Cerebellar cortex (tissue), 1 donor: ENCODE measurements at regions not wholly inside any gene's neighbourhood (a gene's known extent, or its start where the extent isn't known, plus 50 kb on each side); places are given as distances from the start of the nearest gene placed in this dataset.
"Not testable (repeated sequence)": the region's sequence is repeated elsewhere in the genome, so short reads cannot be mapped to it uniquely, and the experiment has no call there.

ENCODE experiments used
- DNase-seq: peaks from one replicate; pipeline ENCODE4 v3.0.0-alpha.2; 2015; ENCODE audit warnings: low spot score

DNA sequence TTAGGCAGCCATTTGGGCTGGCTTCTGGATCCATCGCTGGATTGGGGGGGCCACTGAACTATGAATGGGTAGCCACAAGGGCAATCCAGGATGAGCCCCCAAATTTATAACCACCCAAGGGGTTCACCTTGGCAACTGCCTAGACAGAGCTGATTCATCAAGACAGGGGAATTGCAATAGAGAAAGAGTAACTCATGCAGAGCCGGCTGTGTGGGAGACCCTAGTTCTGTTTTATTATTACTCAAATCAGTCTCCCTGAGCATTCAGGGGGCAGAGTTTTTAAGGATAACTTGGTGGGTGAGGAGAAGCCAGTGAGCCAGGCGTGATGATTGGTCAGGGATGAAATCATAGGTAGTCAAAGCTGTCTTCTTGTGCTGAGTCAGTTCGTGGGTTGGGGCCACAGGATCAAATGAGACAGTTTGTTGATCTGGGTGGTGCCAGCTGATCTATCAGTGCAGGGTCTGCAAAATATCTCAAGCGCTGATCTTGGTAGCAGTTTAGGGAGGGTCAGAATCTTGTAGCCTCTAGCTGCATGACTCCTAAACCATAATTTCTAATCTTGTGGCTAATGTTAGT, 57.9 kb downstream of the DNAJB9 start:
- DNase-seq: no peak

DNA sequence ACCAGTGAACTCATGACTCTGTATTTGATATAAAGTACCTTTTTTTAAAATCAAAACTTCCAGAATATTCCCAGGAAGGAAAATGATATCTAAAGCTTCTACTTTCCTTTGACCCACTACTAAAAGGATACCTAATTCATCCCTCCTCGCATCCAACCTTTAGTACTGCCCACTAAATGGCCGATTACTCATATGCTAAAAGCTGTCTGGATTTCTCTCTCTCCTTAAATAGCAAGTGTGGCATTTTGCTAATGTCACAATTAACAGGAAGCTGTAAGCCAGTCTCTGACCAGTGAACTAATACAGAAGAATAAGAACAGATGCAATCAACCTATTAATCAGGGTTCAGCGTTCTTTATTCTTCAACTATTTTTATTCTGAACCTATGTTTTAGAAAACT, 59.0 kb downstream of the DNAJB9 start:
- DNase-seq: no peak

DNA sequence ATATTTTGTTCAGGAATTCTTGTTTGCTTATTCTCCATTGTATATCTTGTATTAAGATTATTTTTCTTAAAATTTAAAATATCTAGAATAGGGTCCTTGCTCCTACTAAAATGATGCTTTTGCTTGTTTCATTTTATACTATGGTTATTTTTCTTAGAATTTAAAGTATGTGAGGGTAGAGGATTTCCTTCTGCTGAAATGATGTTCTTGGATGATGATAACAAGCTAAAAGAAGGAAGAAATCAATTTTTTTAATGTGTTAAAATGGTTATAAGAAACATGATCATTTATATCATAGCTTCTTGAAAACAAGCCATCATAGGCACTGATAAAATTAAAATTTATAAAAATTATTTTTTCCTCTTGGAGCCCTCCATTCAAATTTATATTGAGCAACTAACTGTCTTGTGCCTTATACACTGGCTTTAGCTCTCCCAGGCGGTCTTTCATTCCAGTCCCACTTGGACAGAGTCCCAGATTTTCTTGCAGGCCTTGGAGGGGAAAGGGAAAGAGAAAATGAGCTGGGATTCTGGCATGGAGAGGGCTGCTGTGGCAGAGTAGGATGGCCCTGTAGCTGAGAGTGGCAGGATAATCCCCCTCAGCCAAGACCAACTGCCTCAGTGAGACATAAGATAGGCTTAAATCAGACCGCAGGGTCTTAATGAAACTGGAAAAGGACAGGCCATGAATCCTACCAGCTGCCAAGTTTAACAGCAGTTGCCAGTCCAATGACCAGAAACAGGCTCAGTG, 60.2 kb downstream of the DNAJB9 start:
- peak; percentile 82 for DNase-seq

DNA sequence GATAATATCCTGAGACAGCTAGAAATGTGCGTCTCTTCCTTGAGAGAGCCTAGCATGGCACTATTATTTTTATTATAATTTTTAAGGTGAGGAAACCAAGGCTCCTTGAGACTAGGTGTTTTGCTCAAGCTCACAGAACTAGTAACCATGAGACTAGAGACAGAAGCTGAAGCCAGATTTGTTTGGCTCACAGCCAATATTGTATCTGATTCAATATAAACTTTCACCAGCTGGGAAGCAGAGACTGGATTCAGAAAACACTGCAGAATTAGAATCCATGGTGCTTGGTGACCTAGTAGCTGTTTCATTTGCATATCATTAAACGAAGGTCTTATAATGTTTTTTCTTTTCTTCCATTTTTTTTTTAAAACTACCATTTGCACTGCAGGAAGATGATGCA, 64.4 kb downstream of the DNAJB9 start:
- DNase-seq: no peak

DNA sequence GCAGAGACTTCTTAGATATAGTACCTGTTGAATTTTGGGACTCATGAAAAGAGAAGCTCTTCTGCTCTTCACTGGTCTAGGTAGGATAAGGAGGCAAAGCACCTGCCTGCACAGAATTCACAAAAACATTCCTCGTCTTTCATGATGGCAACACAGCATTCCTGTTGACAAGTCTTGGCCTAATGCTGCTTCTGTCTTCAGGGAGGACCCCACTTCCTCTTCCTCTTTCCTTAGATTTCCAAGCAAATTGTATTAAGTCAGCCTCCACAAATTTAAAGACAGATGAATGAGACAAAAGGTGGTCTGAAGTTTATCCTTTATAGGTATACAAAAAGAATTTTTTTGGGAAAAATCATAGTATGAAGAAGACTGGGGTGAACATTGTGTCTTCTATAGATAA, 64.9 kb downstream of the DNAJB9 start:
- DNase-seq: no peak

DNA sequence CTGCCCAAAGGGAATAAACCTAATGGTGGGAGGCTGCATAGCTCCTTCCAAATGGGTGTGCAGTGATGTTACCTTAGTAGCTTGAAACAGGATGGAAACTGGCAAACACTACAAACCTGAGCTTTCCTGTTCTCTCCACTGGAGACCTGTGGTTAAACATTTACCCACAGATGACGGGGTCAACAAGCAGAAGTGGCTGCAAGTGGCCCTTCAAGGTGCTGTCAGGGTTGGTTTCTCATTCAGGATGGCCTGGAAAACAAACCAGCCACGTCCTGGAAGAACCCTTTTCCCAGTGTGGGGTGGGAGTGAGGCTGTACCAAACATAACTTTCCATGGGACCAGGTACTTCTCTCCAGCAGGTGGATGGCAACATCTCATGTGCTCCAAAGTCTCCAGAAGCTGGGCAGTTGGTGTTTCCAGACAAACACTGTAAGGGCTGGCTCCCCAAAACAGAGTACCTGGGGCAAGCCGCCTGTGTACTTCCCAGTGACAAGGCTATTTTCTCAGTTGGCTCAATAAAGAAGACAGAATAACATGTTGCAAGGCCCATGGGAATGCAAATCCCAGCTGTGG, 67.5 kb downstream of the DNAJB9 start:
- DNase-seq: no peak

DNA sequence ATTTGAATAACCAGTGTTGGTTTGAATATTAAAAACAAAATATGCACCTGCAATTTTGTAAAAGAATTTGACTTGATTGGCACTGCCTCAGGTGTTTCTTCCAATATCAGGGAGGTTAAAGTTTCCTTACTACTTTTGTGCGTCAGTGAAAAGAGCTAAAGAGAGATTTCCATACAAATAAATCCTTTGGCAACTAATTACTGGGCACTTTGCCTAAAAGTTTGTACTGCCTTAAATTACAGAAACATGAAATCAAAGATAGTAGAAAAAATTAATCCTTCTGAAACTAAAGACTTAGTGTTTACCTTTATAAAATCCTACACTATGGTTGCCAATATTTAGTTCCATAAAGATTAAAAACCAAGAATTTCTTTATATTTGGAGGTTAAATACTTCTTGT, 72.5 kb downstream of the DNAJB9 start:
- DNase-seq: no peak

DNA sequence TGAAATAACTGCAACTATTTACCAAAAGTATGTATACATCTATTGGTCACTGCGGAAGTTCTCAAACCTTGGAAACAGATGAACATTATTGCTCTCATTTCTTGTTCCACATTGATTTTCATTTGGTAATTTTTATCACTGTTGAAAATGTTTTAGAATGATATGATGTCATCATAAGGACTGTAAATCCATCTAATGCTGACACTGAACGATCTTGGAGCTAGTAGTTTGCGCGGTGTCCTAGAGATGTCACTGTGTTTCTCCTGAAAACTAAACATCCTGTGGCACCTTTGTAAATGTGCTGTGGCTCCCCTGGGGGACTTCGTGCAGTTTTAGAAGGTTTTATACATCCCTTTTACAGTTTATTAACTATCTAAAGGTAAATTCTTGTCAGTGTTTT, 73.5 kb downstream of the DNAJB9 start:
- no peak for DNase-seq

DNA sequence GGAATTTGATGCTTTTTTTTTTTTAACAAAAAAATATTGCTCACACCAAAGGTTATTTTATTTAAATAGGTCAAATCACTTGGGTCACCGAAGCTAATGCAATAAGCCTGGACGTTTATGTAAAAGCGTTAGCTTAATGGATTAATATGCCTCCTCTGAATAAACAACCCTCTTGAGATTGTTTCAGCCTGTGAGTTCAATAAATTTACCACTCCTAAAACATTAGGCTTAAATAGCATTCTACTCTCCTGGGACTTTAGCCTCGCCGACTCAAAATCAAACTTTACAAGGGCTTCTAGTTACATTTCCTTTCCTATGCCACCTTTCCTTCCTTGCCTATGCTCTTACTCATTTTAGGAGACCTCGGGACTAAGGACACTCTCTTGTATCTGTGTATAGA, 79.3 kb downstream of the DNAJB9 start:
- no peak for DNase-seq

DNA sequence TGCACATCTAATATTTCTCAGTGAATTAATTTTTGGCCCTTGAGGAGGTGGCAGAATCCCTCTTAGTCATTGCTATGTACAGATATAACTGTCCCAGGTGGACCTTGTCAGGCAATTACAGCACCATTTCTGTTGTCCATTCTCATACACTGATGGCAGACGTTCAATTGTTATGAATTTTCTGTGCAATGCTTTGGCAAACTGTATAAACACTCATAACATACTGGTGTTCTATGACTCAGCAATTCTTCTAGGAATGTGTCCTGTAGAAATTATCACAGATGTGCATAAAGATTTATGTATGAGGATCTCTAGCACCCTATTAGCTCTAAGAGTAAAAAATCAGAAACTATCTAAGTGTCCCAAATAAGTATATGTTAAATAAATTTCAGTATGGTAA, 80.8 kb downstream of the DNAJB9 start:
- DNase-seq: no peak

DNA sequence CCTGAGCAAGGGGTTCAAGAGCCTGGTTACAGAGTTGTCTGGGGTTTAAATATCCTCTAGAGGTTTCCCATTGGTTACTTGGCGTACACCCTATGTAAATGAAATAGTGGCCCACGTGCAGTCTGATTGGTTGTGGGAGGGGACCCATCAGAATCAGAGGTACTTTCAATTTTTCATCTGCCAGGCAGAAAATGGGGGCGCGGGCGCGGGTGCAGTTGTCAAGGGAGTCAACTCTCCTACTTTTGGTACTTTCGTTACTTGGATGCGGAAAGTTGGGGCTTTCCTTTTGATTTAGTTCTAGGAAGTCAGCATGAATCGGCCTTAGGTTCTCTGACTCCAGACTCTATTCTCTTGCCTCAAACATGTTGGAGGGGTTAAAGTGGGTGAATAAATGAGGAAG, 83.2 kb downstream of the DNAJB9 start:
- DNase-seq: no peak

DNA sequence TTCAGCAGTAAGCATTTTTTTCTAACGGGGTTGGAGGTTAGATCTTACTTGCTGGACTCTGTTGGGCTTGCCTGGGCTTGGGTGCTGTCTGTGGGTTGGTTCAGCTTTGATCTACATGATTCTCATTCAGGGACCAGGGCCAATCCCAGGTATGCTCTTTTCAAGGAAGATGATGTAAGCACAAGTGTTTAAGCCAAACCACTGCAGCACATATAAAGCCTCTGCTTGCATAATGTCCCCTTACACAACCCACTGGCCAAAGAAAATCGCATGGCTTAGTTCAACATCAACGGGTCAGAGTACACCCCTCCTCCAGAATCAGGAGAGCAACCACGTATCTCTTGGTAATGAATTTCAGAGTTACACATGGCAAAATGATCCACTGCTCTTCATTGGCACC, 83.9 kb downstream of the DNAJB9 start:
- DNase-seq: no peak

DNA sequence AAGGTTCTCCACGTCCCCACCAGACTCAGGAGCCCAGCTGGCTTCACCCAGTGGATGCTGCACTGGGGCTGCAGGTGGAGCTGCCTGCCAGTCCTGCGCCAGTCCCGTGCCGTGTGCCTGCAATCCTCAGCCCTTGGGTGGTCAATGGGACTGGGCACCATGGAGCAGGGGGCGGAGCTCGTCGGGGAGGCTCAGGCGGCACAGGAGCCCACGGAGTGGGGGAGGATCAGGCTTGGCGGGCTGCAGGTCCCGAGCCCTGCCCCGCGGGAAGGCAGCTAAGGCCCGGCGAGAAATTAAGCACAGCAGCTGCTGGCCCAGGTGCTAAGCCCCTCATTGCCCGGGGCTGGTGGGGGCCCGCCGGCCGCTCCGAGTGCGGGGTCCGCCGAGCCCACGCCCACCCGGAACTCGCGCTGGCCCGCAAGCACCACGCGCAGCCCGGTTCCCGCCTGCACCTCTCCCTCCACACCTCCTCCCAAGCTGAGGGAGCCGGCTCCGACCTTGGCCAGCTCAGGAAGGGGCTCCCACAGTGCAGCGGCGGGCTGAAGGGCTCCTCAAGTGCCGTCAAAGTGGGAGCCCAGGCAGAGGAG, 87.6 kb downstream of the DNAJB9 start:
- DNase-seq: not testable (repeated sequence)

DNA sequence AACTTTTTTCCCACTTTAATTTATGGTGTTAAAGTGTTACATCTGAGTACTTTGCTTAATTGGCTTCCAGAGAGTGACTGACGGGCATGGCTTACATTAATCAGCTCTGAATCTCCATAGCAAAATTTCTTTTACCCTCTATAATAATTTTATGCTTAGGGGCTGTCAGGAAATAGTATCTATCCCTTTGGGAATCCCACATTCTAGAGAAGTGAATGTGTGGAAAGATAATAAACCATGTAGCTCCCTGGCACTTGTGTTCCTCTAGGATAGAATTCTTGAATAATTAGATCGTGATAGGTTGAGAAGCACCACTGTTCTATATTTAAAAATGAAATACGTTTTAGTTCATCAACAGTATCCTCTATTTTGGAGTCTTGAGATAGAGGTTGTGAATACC, 89.6 kb downstream of the DNAJB9 start:
- no peak for DNase-seq

DNA sequence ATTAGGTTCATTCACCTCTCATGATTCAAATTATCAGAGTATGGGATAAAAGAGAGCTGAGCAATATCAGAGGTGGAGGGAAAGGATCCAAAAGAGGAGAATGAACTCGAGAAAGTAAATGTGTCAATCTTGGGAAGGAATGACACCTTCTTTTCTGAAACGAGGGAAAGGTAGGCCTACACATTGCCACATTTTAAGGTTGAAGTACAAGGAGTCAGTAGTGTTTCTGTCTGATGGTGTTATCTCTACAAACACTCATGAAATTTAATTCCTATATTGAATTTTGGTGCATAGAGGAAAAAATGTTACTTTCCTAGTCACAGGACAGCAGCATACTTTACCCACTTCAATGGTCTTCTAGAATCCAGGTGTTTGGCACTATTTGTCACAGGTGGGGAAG, 90.2 kb downstream of the DNAJB9 start:
- DNase-seq: no peak

DNA sequence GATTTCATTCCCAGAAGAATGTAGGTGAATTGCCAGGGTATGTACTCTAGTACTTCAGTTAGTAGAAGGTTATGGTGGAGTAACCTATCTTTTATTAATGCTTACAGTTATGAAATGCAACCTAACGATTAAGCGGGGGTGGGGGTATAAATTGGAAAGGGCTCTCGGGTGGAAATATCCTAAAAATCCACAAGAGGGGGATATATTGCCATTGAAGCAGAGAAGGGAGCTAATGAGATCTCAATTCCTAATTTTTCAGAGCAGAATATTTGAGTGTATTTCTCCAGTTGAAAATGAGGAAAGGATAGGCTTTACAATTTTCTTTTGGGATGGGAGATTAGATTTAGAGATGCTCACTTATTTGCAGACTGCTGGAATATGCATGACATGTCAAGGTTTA, 90.8 kb downstream of the DNAJB9 start:
- DNase-seq: no peak

DNA sequence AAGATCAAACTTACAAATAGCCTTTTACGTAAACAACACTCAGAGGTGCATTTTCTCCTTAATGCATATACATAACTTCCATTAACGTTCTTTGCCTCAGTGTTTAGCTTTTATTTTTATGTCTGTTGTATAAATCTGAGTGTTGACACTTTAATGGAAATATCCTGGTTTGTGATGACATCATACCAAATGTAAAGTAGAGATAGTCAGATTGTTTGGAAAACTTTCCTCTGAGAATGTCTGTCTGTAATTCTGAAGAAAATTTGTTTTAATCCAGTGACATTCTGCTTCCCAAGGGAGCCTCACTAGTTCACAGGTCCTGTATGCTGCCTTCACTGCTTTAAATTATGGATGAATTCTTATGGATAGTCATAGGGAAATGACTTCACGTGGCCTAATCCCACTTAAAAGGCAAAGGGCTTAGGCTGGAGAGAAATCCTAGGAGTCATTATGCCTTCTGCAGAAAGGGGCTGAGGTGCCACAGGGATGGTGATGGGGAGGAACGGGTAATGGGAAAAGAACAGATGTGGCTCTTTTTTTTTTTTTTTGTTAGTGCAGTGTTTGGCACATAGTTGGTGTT, 93.2 kb downstream of the DNAJB9 start:
- no peak for DNase-seq

DNA sequence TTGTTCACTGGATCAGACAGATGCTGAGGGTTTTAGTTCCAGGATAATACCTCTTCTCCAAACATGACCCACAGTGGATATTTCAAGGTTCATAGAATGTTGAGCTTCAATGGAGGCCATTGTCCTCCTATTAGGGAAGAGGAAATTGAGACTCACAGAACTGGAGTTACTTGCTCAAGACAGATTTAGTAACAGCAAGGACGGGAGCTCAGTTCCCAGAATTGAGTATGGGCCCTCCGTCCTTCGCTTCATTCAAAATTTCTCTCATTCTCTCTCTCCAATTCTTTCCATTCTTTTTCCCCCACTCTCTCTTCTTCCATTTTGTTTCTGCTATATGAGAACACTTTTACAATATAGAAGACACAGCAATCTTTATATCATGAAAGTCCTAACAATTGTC, 94.0 kb downstream of the DNAJB9 start:
- DNase-seq: no peak

DNA sequence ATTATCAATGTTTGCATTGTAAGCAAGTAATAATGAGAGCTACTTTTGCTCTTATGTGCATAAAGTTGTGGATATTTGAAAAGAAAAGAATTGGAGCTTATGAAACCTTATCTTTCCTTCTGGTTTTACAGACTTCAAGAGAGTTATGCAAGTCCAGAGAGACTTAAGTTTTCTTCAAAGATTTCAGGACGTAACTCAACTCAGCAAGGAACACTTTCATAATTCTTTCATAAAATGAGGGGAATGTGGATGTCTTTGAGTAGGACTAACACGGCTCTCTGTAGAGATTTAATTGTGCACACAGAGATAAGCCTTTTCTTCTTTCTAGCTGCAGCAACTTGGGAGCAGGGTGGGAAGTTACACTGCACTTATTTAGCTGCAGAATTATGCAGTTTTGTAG, 97.5 kb downstream of the DNAJB9 start:
- no peak for DNase-seq

DNA sequence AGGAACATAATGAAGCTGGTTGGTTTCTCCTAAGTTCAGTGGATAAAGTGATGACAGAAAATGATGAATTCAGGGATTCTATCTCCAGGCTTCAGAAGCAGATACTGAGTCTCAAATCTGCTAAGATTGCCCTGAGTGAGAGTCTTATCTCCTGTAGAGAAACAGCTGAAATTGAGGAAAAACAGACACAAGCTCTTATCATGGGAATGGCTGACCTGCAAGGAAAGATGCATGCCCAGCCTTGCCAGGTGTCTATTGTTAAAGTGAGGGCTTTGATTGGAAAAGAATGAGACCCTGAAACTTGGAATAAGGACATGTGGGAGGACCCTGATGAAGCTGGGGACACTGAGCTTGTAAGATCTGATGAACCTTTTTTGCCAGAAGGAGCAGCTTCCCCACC, 100.3 kb downstream of the DNAJB9 start:
- DNase-seq: no peak

DNA sequence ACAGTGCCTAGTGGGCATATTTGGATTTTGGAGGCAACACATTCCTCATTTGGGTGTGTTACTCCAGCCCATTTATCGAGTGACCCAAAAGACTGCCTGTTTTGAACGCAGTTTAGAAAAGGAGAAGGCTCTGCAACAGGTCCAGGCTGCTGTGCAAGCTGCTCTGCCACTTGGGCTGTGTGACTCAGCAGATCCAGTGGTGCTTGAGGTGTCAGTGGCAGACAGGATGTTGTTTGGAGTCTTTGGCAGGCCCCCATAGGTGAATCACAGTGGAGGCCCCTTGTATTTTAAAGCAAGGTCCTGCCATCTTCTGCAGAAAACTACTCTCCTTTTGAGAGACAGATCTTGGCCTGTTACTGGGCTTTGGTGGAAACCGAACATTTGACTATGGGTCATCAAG, 104.0 kb downstream of the DNAJB9 start:
- not testable (repeated sequence) for DNase-seq

DNA sequence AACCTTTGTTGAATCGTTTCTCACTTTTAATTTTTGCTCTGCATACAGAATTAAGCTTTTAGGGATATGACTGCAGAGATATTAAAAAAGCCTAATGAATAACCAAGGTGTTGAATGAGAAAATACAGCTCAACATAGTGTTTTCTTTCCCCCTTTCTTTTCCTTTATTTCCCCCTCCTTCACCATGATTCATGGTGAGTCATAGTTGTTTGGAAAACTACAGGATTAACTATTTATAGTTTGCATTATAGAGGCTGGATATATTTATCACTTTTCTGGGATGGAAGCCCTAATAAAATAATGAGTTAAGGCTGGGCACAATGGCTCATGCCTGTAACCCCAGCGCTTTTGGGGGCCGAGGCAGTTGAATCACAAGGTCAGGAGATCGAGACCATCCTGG, 115.0 kb downstream of the DNAJB9 start:
- no peak for DNase-seq

DNA sequence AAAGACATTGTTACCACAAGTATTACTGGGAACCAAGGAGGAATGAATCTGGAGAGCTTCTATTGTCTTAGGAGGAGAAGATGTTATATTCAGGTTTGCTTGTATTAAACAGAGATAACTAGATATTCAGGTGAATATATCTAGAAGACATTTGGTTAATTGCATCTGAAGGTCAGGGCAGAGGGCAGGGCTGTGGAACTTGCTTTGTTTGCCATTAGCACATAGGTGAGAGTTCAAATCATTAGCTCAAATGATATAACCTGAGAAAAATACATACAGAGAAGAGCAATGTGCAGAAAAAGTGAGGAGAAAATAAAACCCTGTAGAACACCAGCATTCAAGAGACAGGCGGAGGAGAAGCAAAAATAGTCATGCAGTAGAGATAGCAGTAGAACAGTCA, 116.8 kb downstream of the DNAJB9 start:
- no peak for DNase-seq
